HG03196 (cell line): ENCODE measurements at regions not wholly inside any gene's neighbourhood (a gene's known extent, or its start where the extent isn't known, plus 50 kb on each side); places are given as distances from the start of the nearest gene placed in this dataset.
A peak's percentile ranks its signal among the peaks of the same experiment; 100 is the strongest.
"Not testable (repeated sequence)": the region's sequence is repeated elsewhere in the genome, so short reads cannot be mapped to it uniquely, and the experiment has no call there.

ENCODE experiments used
- ATAC-seq: cut with Tn5 transposase; IDR thresholded peaks from one replicate; pipeline ENCODE4 v1.9.1; 2021; ENCODE audit not compliant: unreplicated experiment

DNA sequence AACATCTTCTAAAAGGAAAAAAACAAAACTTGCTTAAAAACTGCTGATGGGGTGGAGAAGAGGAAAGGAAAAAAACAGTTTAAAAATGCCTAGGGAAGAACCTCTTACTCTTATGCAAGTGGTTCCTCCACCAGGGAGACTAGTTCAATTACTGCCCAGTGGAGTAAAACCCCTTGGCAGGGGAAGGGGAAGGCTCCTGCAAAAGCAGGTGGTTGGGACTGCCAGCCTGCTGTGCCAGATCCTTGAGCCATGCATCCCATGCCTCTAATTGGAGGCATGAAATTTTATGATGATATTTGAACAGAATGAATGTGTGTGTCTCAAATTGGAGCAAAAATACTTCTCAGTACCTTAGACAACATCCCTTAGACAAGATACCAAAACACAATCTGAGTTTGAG is 118.8 kb downstream of the FSCB start:
- ATAC-seq, result no peak

DNA sequence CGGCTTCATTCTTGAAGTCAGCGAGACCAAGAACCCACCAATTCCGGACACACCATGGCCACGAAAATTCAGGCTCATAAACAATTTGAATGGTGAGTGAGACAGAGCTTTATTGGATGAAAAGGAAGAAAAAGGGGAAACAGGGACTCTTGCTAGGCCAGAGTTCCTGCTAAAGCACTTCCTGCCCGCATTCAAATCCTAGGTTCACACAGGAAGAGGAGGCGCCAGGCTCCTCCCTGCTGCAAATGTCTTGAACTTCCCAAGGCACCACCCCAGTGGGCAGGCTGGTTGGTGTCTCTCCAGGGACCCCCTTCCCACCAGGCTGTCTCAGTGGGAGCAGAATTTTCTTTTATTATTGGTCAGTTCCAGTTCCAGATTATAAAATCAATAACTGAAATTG is 121.2 kb downstream of the FSCB start:
- no peak for ATAC-seq

DNA sequence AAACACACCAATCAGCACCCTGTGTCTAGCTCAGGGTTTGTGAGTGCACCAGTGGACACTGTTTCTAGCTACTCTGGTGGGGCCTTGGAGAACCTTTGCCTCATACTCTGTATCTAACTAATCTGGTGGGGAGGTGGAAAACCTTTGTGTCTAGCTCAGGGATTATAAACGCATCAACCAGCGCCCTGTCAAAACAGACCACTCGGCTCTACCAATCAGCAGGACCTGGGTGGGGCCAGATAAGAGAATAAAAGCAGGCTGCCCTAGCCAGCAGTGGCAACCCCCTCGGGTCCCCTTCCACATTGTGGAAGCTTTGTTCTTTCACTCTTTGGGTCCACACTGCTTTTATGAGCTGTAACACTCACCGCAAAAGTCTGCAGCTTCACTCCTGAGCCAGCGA is 121.8 kb downstream of the FSCB start:
- not testable (repeated sequence) for ATAC-seq

GRCh38 chr14:44384601-44385293 is 122.3 kb downstream of the FSCB start:
- not testable (repeated sequence) for ATAC-seq

- ATAC-seq, result no peak
Measured at GRCh38 chr14:44384093-44384492, 123.0 kb downstream of the FSCB start.

DNA sequence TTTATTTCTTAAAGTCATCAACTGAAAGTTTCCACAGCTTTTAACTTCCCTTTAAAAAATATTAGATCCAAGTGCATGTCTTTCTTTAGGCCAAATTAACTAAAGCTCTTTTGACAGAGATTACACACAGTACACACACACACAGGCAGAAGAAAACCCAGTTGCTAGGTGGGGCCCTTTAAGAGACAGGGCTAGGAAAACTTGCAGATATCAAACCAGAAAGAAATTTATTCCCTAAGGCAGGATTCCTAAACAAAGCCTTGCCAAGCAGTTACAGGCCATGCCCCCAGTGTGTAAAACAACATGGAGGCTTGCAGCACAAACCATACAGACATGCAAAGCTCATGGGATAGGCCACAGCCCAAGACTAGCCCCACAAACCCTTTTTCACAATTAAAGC is 123.4 kb downstream of the FSCB start:
- no peak for ATAC-seq

DNA sequence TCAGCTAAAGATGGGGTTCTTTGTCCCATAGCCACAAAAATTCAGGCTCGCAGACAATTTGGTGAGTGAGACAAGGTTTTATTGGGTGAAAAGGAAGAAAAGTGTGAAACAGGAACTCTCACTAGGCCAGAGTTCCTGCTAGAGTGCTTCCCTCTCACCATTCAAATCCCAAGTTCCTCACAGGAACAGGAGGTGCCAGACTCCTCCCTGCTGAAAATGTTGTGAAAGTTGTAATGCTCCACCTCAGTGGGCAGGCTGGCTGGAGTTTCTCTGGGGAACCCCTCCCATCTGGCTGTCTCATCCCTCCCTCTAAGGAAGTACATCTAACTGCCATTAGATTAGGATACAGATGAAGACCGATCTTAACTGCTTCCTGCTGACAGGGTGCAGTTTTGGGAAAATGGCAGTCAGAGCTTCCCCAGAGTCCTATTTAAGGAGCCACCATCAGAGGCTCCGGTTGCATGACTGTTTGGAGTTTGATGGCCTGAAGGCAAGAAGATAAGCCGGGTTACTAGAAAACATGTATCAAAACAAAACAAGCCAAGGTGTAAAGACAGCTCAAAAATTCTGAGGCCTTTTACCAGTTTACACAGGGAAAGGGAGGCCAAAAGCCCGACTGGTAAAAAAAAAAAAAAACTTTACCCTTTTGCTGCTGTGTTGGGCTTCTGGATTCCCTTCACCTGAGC is 127.6 kb downstream of the FSCB start:
- no peak for ATAC-seq

- ATAC-seq, result no peak
Measured at GRCh38 chr14:44374906-44375305, 132.2 kb downstream of the FSCB start.

DNA sequence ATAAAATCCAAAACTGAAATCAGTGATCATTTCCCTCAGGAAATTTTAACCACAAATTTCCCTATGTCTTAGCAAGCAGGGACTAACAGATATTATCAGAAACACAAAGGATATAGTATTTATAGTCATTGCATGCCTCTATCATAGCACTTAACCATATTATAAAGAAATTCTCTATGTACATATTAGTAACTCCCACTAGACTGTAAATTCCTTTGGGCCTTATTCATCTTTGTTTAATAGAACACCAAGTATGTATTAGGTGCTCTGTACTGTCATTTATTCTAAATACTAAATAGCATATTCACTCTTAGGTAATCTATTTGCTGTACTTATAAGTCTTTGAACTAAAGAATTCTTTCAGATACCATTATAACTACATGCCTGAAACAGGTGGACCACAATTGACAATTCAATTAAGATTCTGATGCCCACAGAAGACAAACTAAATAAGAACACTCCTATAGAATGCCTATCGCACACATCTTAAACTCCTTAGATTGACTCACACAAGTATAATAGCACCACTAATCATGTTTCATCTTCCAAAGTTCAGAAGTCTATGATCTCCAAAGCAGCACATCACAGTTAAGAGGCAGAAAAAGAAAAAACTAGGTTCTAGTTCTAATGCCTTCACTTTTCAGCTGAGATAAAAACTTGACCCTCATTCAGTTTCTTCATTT is 134.1 kb downstream of the FSCB start:
- no peak for ATAC-seq

DNA sequence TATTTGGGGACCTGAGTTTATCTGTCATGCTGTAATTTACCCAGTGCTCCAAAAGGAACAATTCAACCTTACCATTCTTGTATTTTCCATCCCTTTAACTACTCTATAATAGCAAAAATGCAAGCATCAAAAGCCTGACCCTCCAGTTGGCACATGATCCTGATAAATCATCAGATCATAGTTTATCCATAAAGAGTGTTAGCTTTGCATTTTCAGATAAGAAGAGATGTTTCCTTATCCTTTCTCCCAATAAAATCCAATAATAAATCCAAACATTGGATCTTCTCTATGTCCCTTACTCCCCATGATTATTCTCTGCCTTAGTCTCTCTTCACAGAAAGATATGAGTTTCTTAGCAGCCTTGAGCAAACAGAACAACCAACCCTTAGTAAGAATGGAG is 134.9 kb downstream of the FSCB start:
- ATAC-seq, result no peak

DNA sequence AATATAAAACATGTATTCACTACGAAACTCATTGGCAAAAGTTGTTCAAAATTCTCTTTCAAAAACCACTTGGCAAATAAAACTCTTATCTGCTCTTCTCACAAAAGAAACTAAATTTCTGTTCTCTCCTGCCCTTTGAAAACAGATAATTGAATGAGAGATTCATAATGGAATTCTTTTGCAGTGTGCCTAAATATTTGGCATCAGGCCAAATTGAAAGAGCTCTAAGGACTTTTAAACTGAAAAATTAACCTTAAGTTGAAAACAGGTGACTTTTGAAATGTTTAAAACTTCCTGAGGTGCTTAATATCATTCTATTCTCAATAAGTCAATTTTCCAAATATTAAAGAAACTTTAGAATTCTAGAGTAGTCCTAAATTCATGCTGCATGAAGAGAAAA is 136.4 kb downstream of the FSCB start:
- no peak for ATAC-seq

DNA sequence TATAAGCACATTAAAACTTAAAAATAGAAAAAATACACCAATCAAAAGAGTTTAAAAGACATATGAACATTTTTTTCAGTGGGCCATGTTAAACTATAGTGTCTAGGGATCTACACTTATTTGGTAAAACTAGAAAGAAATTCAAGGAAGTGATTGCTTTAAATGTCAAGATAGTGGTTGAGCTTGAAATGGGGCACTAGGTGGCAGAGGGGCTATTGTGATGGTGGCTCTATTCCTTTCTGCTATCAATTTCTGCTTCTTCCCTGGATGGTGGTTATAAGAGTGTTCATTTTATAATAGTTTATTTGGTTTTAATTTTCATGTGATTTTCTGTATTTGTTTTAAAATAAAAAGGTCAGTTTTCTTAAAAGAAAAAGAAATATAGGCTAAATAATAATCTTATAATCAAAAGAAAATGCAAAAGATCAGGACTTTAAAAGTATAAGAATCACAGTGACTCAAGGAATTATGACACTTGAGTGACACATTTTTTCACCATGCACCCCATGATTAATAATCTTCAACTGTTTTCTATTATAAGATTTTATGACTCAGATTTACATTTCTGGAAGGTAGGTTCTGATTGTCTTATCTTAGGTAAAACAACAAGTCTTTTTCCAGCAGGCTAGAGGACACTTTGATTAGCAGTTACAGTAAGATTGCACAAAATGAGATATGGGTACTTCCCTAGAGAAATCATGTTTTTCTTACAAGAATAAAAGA is 137.5 kb downstream of the FSCB start:
- no peak for ATAC-seq

- ATAC-seq, result no peak
Measured at GRCh38 chr14:44361083-44361482, 146.0 kb downstream of the FSCB start.

- ATAC-seq, result no peak
Measured at GRCh38 chr14:44353805-44354204, 153.3 kb downstream of the FSCB start.

GRCh38 chr14:44352201-44352600 is 154.9 kb downstream of the FSCB start:
- ATAC-seq, result no peak

GRCh38 chr14:44347316-44347715 is 159.8 kb downstream of the FSCB start:
- no peak for ATAC-seq

GRCh38 chr14:44341116-44341515 is 166.0 kb downstream of the FSCB start:
- ATAC-seq, result no peak

GRCh38 chr14:44339862-44340261 is 167.2 kb downstream of the FSCB start:
- no peak for ATAC-seq

DNA sequence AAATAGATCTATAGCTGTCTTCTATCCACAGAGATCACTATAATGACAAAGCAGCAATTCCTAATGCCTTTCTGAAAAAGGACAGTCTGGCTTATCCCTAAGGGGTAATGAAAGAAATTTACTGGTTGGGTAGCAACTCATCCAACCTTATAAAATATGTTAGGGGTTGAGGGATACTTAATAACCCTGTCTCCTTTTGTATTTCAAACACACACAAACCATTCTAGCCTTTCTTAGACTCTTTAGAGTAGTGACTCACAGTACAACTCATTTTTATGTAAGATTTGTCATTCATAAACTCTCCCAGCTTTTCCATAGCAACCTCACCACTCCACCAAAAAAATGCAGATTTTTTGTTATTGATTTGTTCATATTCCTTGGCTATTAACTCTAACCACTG is 167.9 kb downstream of the FSCB start:
- ATAC-seq, result no peak

DNA sequence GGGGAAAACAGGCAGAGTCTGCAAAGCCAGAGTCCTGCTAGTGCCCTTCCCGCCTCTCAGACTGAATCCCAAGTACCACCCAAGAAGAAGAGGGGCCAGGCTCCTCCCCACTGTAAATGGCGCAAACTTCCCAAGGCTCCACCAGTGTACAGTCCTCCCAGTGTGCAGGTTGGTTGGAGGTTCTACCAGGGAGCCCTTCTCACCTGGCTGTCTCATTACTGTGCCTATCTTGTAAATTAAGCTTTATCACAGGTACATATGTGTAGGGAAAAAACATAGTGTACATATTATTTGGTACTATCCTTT is 189.7 kb downstream of the FSCB start:
- no peak for ATAC-seq

DNA sequence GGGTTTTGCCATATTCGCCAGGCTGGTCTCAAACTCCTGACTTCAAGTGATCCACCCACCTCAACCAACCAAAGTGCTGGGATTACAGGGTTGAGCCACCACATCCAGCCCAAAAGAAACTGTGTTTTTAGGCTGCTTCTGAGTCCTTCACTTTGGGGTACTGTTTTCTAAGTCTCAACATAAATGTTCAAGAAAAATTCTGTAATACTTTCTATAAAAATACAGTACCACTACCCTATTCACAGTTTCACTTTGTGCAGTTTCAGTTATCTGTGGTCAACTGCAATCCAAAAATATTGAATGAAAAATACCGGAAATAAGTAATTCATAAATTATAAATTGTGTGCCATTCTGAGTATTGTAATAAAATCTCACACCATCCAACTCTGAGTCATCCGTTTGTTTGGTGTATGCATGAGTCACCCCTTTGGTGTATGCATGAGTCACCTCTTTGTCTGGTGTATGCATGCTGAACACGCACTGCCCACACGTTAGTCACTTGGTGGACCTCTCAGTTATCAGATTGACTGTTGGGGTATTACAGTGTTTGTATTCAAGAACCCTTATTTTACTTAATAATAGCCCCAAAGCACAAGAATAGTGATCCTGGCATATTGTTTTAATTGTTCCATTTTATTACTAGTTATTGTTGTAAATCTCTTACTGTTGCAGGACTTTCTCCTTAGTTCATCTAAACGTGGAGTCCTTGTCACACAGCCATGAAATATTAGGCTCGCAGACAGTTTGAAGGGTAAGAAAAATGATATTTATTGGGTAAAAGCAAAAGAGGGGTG is 190.2 kb downstream of the FSCB start:
- ATAC-seq, result peak; percentile 95
